ENCODE measurements at regions not wholly inside any gene's neighbourhood (a gene's known extent, or its start where the extent isn't known, plus 50 kb on each side); places are given as distances from the start of the nearest gene placed in this dataset.

DNA sequence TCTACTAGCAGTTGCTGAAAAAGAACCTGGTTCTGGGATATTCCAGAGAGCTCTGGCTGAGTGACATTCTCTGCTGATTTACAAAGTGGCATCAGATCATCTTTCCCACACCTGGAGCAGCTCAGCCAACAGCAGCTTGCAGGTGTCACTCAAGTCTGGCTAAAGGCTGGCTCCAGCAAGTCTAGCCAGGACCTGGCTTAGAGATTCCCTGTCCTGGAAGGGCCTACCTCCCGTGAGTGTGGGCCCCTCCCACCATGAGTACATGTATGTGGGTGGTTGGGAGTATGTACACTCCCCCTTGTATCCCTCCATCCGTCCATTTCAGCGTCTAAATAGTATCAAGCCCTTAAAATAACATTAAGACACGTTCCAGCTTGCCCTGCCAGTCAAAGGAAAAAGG, 539.3 kb upstream of the ID4 start:
- TF ChIP-seq, protein P1, sequence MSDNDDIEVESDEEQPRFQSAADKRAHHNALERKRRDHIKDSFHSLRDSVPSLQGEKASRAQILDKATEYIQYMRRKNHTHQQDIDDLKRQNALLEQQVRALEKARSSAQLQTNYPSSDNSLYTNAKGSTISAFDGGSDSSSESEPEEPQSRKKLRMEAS (IDR thresholded peaks at IDR 0.05; ENCODE audit: insufficient read depth, insufficient read length) = no peak
- TF ChIP-seq POLR2AphosphoS5 (IDR thresholded peaks at IDR 0.05; ENCODE audit: insufficient read depth, low read depth, low read length) = no peak

Data from endothelial cell of umbilical vein (primary cell).